Natural killer cell (primary cell): ENCODE measurements at regions not wholly inside any gene's neighbourhood (a gene's known extent, or its start where the extent isn't known, plus 50 kb on each side); places are given as distances from the start of the nearest gene placed in this dataset.

Experiments used
- ATAC-seq, 3 donors: fragments of 150-1000 bp in 2 of 3; fragments of 200-7000 bp in 1 of 3; cut with Tn5 transposase; 1 replicate in 1 of 3; 2 replicates in 2 of 3; pipeline ENCODE4 v1.10.0; 2021; ENCODE audit warnings: mild to moderate bottlenecking in 2 of 3, moderate library complexity in 2 of 3
- DNase-seq, 2 donors: peaks; one replicate each; pipeline versions ENCODE4 v3.0.0 to v3.0.0-alpha.2; 2013 to 2021; ENCODE audit warnings: mixed read lengths in 1 of 2
- H3K27ac ChIP-seq: one replicate; pipeline ENCODE4 v1.5.1; 2013; ENCODE audit warnings: mild to moderate bottlenecking, low read length
- H3K27me3 ChIP-seq: one replicate; pipeline ENCODE4 v1.6.1; 2013; ENCODE audit warnings: low read length; ENCODE audit not compliant: control insufficient read depth, insufficient read depth
- H3K36me3 ChIP-seq: one replicate; pipeline ENCODE4 v1.6.1; 2013; ENCODE audit warnings: low read length; ENCODE audit not compliant: control insufficient read depth, insufficient read depth
- H3K4me1 ChIP-seq: one replicate; pipeline ENCODE4 v1.6.1; 2013; ENCODE audit warnings: low read length; ENCODE audit not compliant: control insufficient read depth, insufficient read depth
- H3K4me3 ChIP-seq: one replicate; pipeline ENCODE4 v1.5.1; 2013; ENCODE audit warnings: low read length
- H3K9me3 ChIP-seq: one replicate; pipeline ENCODE4 v1.6.1; 2013; ENCODE audit warnings: low read length; ENCODE audit not compliant: control insufficient read depth, insufficient read depth
- H3K27ac Mint-ChIP-seq, 2 donors: one replicate each; pipeline ENCODE4 v1.8.0; 2022; ENCODE audit warnings: mild to moderate bottlenecking in 2 of 2, mixed read lengths in 2 of 2, moderate library complexity in 1 of 2
- H3K27me3 Mint-ChIP-seq, 2 donors: one replicate each; pipeline ENCODE4 v1.8.0; 2022; ENCODE audit warnings: low read depth in 2 of 2, mixed read lengths in 2 of 2
- H3K36me3 Mint-ChIP-seq: one replicate; pipeline ENCODE4 v1.8.0; 2022; ENCODE audit warnings: mixed read lengths
- H3K4me1 Mint-ChIP-seq, 2 donors: one replicate each; pipeline ENCODE4 v1.8.0; 2022; ENCODE audit warnings: mixed read lengths in 2 of 2
- H3K4me3 Mint-ChIP-seq: one replicate; pipeline ENCODE4 v1.8.0; 2022; ENCODE audit warnings: mild to moderate bottlenecking, moderate library complexity, mixed read lengths
- H3K9me3 Mint-ChIP-seq, 2 donors: one replicate each; pipeline ENCODE4 v1.8.0; 2022; ENCODE audit warnings: mixed read lengths in 2 of 2
- WGBS: methylation state at CpG from one replicate; pipeline ENCODE4 v1.1.7; 2013; ENCODE audit warnings: missing lambda C conversion rate; ENCODE audit not compliant: insufficient coverage; 5-methylcytosine and 5-hydroxymethylcytosine counted together
- intact Hi-C: fragments of 100-400 bp; cut with micrococcal nuclease; formaldehyde crosslinking; loops from one replicate; pipeline ENCODE4 v1.14.2; 2022
- TF ChIP-seq, protein P1 (sequence below): fragments of 200-600 bp; IDR thresholded peaks from one replicate; pipeline ENCODE4 v1.8.0; 2022; ENCODE audit warnings: antibody characterized with exemption

DNA sequence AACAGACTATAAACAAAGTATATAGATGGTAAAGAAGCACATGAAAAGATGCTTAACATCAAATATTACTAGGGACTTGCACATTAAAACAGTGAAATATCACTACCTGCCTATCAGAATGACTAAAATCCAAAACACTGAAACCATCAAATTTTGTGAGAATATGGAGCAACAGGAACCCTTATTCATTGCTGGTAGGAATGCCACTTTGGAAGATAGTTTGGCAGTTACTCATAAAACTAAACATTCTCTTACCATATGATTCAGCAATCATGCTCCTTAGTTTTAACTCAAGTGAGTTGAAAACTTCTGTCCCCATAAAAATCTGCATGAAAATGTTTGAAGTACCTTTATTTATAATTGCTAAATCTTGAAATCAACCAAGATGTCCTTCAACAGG, 297.6 kb downstream of the DAD1 start:
- Mint-ChIP-seq H3K9me3 (no peaks in the 10 kb centered on the region), H3K36me3 (no peaks in the 10 kb centered on the region), H3K4me1 (no peaks in the 10 kb centered on the region), H3K4me3 (no peak overlapping the region), H3K27me3 (peaks cover 7 to 11% of the 10 kb centered on the region in 2 donors), H3K27ac (no peak overlapping the region)
- H3K4me3 ChIP-seq, result no peak overlapping the region
- ATAC-seq (no peak), DNase-seq (no peak)
- TF ChIP-seq, protein P1, sequence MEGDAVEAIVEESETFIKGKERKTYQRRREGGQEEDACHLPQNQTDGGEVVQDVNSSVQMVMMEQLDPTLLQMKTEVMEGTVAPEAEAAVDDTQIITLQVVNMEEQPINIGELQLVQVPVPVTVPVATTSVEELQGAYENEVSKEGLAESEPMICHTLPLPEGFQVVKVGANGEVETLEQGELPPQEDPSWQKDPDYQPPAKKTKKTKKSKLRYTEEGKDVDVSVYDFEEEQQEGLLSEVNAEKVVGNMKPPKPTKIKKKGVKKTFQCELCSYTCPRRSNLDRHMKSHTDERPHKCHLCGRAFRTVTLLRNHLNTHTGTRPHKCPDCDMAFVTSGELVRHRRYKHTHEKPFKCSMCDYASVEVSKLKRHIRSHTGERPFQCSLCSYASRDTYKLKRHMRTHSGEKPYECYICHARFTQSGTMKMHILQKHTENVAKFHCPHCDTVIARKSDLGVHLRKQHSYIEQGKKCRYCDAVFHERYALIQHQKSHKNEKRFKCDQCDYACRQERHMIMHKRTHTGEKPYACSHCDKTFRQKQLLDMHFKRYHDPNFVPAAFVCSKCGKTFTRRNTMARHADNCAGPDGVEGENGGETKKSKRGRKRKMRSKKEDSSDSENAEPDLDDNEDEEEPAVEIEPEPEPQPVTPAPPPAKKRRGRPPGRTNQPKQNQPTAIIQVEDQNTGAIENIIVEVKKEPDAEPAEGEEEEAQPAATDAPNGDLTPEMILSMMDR, result no peak
- no peak overlapping the region for H3K27ac ChIP-seq
- intact Hi-C loops, result no loop called here
- no peaks in the 10 kb centered on the region for H3K9me3 ChIP-seq
- no peaks in the 10 kb centered on the region for H3K4me1 ChIP-seq
- H3K36me3 ChIP-seq, result no peaks in the 10 kb centered on the region
- H3K27me3 ChIP-seq, result no peaks in the 10 kb centered on the region

DNA sequence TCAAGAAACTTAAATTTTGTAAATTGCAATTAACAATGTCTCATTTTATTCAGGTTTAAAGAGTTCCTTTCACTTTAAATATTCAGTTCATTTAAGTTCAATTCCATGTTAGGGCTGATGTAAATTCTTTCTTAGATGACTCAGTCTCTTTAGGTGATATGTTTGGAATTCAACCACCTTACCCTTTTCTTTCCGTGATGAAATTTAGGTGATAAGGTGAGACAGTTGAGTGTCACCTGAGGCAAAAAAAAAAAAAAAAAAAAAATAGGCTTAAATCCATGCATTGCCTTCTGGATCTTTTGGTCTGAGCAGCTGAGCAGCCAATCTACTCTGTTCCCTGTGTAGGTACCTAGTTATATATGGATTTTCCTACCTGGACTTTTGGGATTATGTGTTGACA, 299.5 kb downstream of the DAD1 start:
- intact Hi-C loops, result no loop called here
- H3K9me3 ChIP-seq, result no peaks in the 10 kb centered on the region
- H3K4me1 ChIP-seq, result no peaks in the 10 kb centered on the region
- no peak for ATAC-seq
- no peaks in the 10 kb centered on the region for H3K27me3 ChIP-seq
- Mint-ChIP-seq H3K27ac (no peak overlapping the region), H3K4me1 (no peaks in the 10 kb centered on the region), H3K27me3 (peaks cover 9 to 14% of the 10 kb centered on the region in 2 donors), H3K36me3 (no peaks in the 10 kb centered on the region), H3K4me3 (no peak overlapping the region), H3K9me3 (no peaks in the 10 kb centered on the region)
- no peak for DNase-seq
- no peak overlapping the region for H3K27ac ChIP-seq
- H3K4me3 ChIP-seq, result no peak overlapping the region
- TF ChIP-seq, protein P1, result no peak
- no peaks in the 10 kb centered on the region for H3K36me3 ChIP-seq
- no CpG with 5 or more reads among the region's 1 CpG for WGBS

DNA sequence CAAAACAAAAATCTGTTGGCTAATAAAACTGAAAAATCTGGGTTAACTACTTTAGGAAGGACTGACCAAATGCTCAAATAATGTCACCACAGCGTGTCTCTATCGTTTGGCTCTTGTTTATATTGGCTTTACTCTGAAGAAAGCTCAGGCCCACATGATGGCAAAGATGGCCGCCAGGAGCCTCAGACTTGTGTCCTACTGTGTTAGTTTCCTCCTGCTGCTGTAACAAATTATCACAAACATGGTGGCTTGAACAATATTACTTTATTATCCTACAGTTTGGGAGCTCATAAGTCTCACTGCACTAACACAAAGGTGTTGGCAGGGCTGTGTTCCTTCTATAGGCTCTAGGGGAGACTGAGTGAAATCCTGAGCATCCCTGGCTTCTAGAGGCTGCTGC, 303.0 kb downstream of the DAD1 start:
- intact Hi-C loops, result no loop called here
- Histone ChIP-seq H3K9me3 (no peaks in the 10 kb centered on the region), H3K4me1 (peaks cover under 1% of the 10 kb centered on the region), H3K27me3 (no peaks in the 10 kb centered on the region), H3K4me3 (no peak overlapping the region), H3K36me3 (no peaks in the 10 kb centered on the region), H3K27ac (no peak overlapping the region)
- no peaks in the 10 kb centered on the region for H3K36me3 Mint-ChIP-seq
- H3K4me1 Mint-ChIP-seq, result no peaks in the 10 kb centered on the region
- TF ChIP-seq, protein P1, result no peak
- ATAC-seq, result no peak
- 95% methylated on average over 3 of the region's 3 CpGs for whole genome bisulfite sequencing
- no peak overlapping the region for H3K27ac Mint-ChIP-seq
- H3K9me3 Mint-ChIP-seq, result no peaks in the 10 kb centered on the region
- H3K4me3 Mint-ChIP-seq, result no peak overlapping the region
- H3K27me3 Mint-ChIP-seq, result peaks cover 21 to 31% of the 10 kb centered on the region in 2 donors
- DNase-seq, result no peak

DNA sequence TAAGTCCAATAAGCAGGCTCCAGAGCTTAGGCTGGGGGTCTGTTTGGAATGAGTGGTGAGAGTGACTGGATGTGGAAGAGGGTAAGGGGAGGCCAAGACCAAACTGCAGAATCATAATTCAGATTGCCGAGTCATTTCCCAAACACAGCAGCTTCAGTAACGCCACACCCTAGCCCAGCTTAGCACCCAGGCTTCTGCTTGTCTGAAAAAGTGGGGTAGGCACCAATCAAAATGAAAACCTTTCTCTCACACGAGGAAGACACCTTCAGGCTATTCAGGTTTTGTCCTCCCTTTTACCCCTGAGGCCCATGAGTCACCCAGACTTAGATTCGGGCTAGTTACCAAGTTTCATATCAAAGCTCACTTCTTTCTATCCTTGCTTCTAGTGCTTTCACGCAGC, 306.1 kb downstream of the DAD1 start:
- no peak overlapping the region for H3K4me3 Mint-ChIP-seq
- intact Hi-C loops, result no loop called here
- Histone ChIP-seq H3K9me3 (no peaks in the 10 kb centered on the region), H3K4me3 (no peak overlapping the region), H3K27me3 (no peaks in the 10 kb centered on the region), H3K36me3 (no peaks in the 10 kb centered on the region), H3K4me1 (peaks cover 3% of the 10 kb centered on the region), H3K27ac (no peak overlapping the region)
- WGBS, result 40% methylated on average over 5 of the region's 5 CpGs
- H3K9me3 Mint-ChIP-seq, result no peaks in the 10 kb centered on the region
- peaks cover 22 to 40% of the 10 kb centered on the region in 2 donors for H3K27me3 Mint-ChIP-seq
- no peak for ATAC-seq
- H3K36me3 Mint-ChIP-seq, result no peaks in the 10 kb centered on the region
- TF ChIP-seq, protein P1, result no peak
- H3K4me1 Mint-ChIP-seq, result no peaks in the 10 kb centered on the region
- H3K27ac Mint-ChIP-seq, result no peak overlapping the region
- no peak for DNase-seq
